ENCODE measurements at regions not wholly inside any gene's neighbourhood (a gene's known extent, or its start where the extent isn't known, plus 50 kb on each side); places are given as distances from the start of the nearest gene placed in this dataset.

- H3K4me2 ChIP-seq (ENCODE audit: low read length): no peak overlapping the region
- H3K36me3 ChIP-seq (ENCODE audit: control insufficient read depth, low read length): no peaks in the 10 kb centered on the region
These were observed 185.5 kb upstream of the ATP2B1 start for GRCh38 chr12:89893972-89894706.

GRCh38 chr12:89892436-89892835 is 183.8 kb upstream of the ATP2B1 start:
- Histone ChIP-seq H3K27ac (ENCODE audit: low read depth, low read length) (no peak overlapping the region), H3F3A (ENCODE audit: control insufficient read depth, insufficient read depth) (no peaks in the 10 kb centered on the region), H3K4me3 (ENCODE audit: low read length) (no peak overlapping the region), H4K20me1 (ENCODE audit: control insufficient read depth, insufficient read depth, low read depth, low read length) (no peaks in the 10 kb centered on the region), H3K27me3 (ENCODE audit: control insufficient read depth, low read length) (no peaks in the 10 kb centered on the region), H3K4me1 (ENCODE audit: control insufficient read depth, low read length) (no peaks in the 10 kb centered on the region), H3K4me2 (ENCODE audit: low read length) (no peak overlapping the region), H3K9me2 (replicated peaks; ENCODE audit: control insufficient read depth, low read length) (no peaks in the 10 kb centered on the region), H3K36me3 (ENCODE audit: control insufficient read depth, low read length) (no peaks in the 10 kb centered on the region), H3K79me2 (ENCODE audit: control insufficient read depth, low read length) (no peaks in the 10 kb centered on the region), H3K9me3 (ENCODE audit: control insufficient read depth, insufficient read depth, low read length) (peaks cover 3% of the 10 kb centered on the region; the same call in 1 of the 2 replicates)
- TF ChIP-seq CTCF (IDR thresholded peaks at IDR 0.05; ENCODE audit: low read depth, low read length, poor library complexity, severe bottlenecking) (no peak), EZH2phosphoT487 (IDR thresholded peaks at IDR 0.05; ENCODE audit: borderline replicate concordance, low read length) (no peak)

More at GRCh38 chr12:89893972-89894706, 185.5 kb upstream of the ATP2B1 start:
- Histone ChIP-seq H4K20me1 (ENCODE audit: control insufficient read depth, insufficient read depth, low read depth, low read length) (no peaks in the 10 kb centered on the region), H3K4me3 (ENCODE audit: low read length) (no peak overlapping the region), H3K9me2 (replicated peaks; ENCODE audit: control insufficient read depth, low read length) (no peaks in the 10 kb centered on the region), H3K9me3 (ENCODE audit: control insufficient read depth, insufficient read depth, low read length) (peaks cover 3% of the 10 kb centered on the region; the same call in 1 of the 2 replicates), H3K27ac (ENCODE audit: low read depth, low read length) (no peak overlapping the region), H3K4me1 (ENCODE audit: control insufficient read depth, low read length) (no peaks in the 10 kb centered on the region), H3K27me3 (ENCODE audit: control insufficient read depth, low read length) (no peaks in the 10 kb centered on the region), H3F3A (ENCODE audit: control insufficient read depth, insufficient read depth) (no peaks in the 10 kb centered on the region), H3K79me2 (ENCODE audit: control insufficient read depth, low read length) (no peaks in the 10 kb centered on the region)
- TF ChIP-seq EZH2phosphoT487 (IDR thresholded peaks at IDR 0.05; ENCODE audit: borderline replicate concordance, low read length): no peak

GRCh38 chr12:89891933-89892332 is 183.3 kb upstream of the ATP2B1 start:
- peaks cover 3% of the 10 kb centered on the region; the same call in 1 of the 2 replicates for H3K9me3 ChIP-seq (ENCODE audit: control insufficient read depth, insufficient read depth, low read length)
- no peak overlapping the region for H3K4me3 ChIP-seq (ENCODE audit: low read length)
- no peaks in the 10 kb centered on the region for H3K27me3 ChIP-seq (ENCODE audit: control insufficient read depth, low read length)
- no peaks in the 10 kb centered on the region for H3K4me1 ChIP-seq (ENCODE audit: control insufficient read depth, low read length)
- H3K36me3 ChIP-seq (ENCODE audit: control insufficient read depth, low read length): no peaks in the 10 kb centered on the region
- no peaks in the 10 kb centered on the region for H3K79me2 ChIP-seq (ENCODE audit: control insufficient read depth, low read length)
- H3F3A ChIP-seq (ENCODE audit: control insufficient read depth, insufficient read depth): no peaks in the 10 kb centered on the region
- H4K20me1 ChIP-seq (ENCODE audit: control insufficient read depth, insufficient read depth, low read depth, low read length): no peaks in the 10 kb centered on the region
- no peak overlapping the region for H3K4me2 ChIP-seq (ENCODE audit: low read length)
- H3K9me2 ChIP-seq (replicated peaks; ENCODE audit: control insufficient read depth, low read length): no peaks in the 10 kb centered on the region
- H3K27ac ChIP-seq (ENCODE audit: low read depth, low read length): no peak overlapping the region
- TF ChIP-seq CTCF (IDR thresholded peaks at IDR 0.05; ENCODE audit: low read depth, low read length, poor library complexity, severe bottlenecking) (no peak), EZH2phosphoT487 (IDR thresholded peaks at IDR 0.05; ENCODE audit: borderline replicate concordance, low read length) (no peak)

- no peak overlapping the region for H3K4me2 ChIP-seq (ENCODE audit: low read length)
These were observed 181.5 kb upstream of the ATP2B1 start for GRCh38 chr12:89890161-89890560.

More at GRCh38 chr12:89890161-89890560, 181.5 kb upstream of the ATP2B1 start:
- TF ChIP-seq EZH2phosphoT487 (IDR thresholded peaks at IDR 0.05; ENCODE audit: borderline replicate concordance, low read length) (no peak), CTCF (IDR thresholded peaks at IDR 0.05; ENCODE audit: low read depth, low read length, poor library complexity, severe bottlenecking) (no peak)
- H3K27me3 ChIP-seq (ENCODE audit: control insufficient read depth, low read length): no peaks in the 10 kb centered on the region
- H3K36me3 ChIP-seq (ENCODE audit: control insufficient read depth, low read length): no peaks in the 10 kb centered on the region
- no peaks in the 10 kb centered on the region for H3K9me2 ChIP-seq (replicated peaks; ENCODE audit: control insufficient read depth, low read length)
- H3K4me3 ChIP-seq (ENCODE audit: low read length): no peak overlapping the region
- peaks cover 3% of the 10 kb centered on the region; the same call in 1 of the 2 replicates for H3K9me3 ChIP-seq (ENCODE audit: control insufficient read depth, insufficient read depth, low read length)
- no peak overlapping the region for H3K27ac ChIP-seq (ENCODE audit: low read depth, low read length)
- H3F3A ChIP-seq (ENCODE audit: control insufficient read depth, insufficient read depth): no peaks in the 10 kb centered on the region
- H3K79me2 ChIP-seq (ENCODE audit: control insufficient read depth, low read length): no peaks in the 10 kb centered on the region
- peaks cover 7% of the 10 kb centered on the region for H3K4me1 ChIP-seq (ENCODE audit: control insufficient read depth, low read length)
- H4K20me1 ChIP-seq (ENCODE audit: control insufficient read depth, insufficient read depth, low read depth, low read length): no peaks in the 10 kb centered on the region
